Middle frontal gyrus (tissue), 1 donor: ENCODE measurements at regions not wholly inside any gene's neighbourhood (a gene's known extent, or its start where the extent isn't known, plus 50 kb on each side); places are given as distances from the start of the nearest gene placed in this dataset.
"Not testable (repeated sequence)": the region's sequence is repeated elsewhere in the genome, so short reads cannot be mapped to it uniquely, and the experiment has no call there.

ENCODE experiments used
- DNase-seq: peaks from one replicate; pipeline ENCODE4 v3.0.0-alpha.2; 2015; ENCODE audit warnings: low spot score; ENCODE audit errors: extremely low spot score

GRCh38 chr3:159219231-159219630 is 417.4 kb downstream of the MFSD1 start:
- DNase-seq: no peak

- DNase-seq: no peak
Observed at GRCh38 chr3:159221335-159221734, 419.5 kb downstream of the MFSD1 start.

- no peak for DNase-seq
Observed at GRCh38 chr3:159229116-159229680, 427.3 kb downstream of the MFSD1 start.

GRCh38 chr3:159232966-159233365 is 431.1 kb downstream of the MFSD1 start:
- DNase-seq: no peak

GRCh38 chr3:159233734-159234133 is 431.9 kb downstream of the MFSD1 start:
- no peak for DNase-seq

- no peak for DNase-seq
Observed at GRCh38 chr3:159234306-159234705, 432.5 kb downstream of the MFSD1 start.

- no peak for DNase-seq
Observed at GRCh38 chr3:159236321-159236720, 434.5 kb downstream of the MFSD1 start.

GRCh38 chr3:159237226-159237625 is 435.4 kb downstream of the MFSD1 start:
- no peak for DNase-seq

- DNase-seq: no peak
Observed at GRCh38 chr3:159238646-159239045, 436.8 kb downstream of the MFSD1 start.

- DNase-seq: no peak
Observed at GRCh38 chr3:159239059-159239458, 437.2 kb downstream of the MFSD1 start.

GRCh38 chr3:159244933-159245332 is 443.1 kb downstream of the MFSD1 start:
- no peak for DNase-seq

- DNase-seq: no peak
Observed at GRCh38 chr3:159245871-159246270, 444.0 kb downstream of the MFSD1 start.

GRCh38 chr3:159246385-159246784 is 444.5 kb downstream of the MFSD1 start:
- DNase-seq: no peak

GRCh38 chr3:159249472-159250174 is 447.8 kb downstream of the MFSD1 start:
- no peak for DNase-seq

- DNase-seq: no peak
Observed at GRCh38 chr3:159250961-159251360, 449.1 kb downstream of the MFSD1 start.

GRCh38 chr3:159252274-159252673 is 450.4 kb downstream of the MFSD1 start:
- no peak for DNase-seq

- DNase-seq: no peak
Observed at GRCh38 chr3:159252772-159253384, 451.0 kb downstream of the MFSD1 start.

- no peak for DNase-seq
Observed at GRCh38 chr3:159253860-159254259, 452.0 kb downstream of the MFSD1 start.

GRCh38 chr3:159257954-159258353 is 456.1 kb downstream of the MFSD1 start:
- DNase-seq: no peak

- no peak for DNase-seq
Observed at GRCh38 chr3:159258934-159259333, 457.1 kb downstream of the MFSD1 start.

GRCh38 chr3:159260049-159260662 is 458.3 kb downstream of the MFSD1 start:
- DNase-seq: peak; percentile 48

GRCh38 chr3:159261333-159261732 is 459.5 kb downstream of the MFSD1 start:
- DNase-seq: not testable (repeated sequence)
